NCI-H524 (cell line): ENCODE measurements at regions not wholly inside any gene's neighbourhood (a gene's known extent, or its start where the extent isn't known, plus 50 kb on each side); places are given as distances from the start of the nearest gene placed in this dataset.

ENCODE experiments used
- DNase-seq, 2 experiments: peaks; one replicate each; lab custom pipeline; 2025; lab: John Stamatoyannopoulos, UW

DNA sequence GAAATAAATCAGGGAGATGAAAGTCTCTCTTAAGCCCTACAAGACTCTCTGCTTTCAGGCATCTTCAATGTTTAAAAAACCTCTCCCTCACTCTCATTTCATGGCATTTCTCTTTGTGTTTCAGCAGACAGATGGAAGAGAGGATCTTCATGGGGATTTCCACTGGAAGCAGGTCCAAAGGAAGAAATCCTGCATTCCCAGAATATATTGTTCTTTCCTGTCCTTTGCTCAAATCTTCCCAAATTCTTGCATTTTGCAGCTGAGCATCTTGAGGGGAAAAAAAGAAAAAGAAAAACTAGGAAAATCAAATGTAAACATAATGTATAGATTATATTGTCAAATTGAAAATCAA, 382.2 kb downstream of the ENC1 start:
- no peak for DNase-seq

DNA sequence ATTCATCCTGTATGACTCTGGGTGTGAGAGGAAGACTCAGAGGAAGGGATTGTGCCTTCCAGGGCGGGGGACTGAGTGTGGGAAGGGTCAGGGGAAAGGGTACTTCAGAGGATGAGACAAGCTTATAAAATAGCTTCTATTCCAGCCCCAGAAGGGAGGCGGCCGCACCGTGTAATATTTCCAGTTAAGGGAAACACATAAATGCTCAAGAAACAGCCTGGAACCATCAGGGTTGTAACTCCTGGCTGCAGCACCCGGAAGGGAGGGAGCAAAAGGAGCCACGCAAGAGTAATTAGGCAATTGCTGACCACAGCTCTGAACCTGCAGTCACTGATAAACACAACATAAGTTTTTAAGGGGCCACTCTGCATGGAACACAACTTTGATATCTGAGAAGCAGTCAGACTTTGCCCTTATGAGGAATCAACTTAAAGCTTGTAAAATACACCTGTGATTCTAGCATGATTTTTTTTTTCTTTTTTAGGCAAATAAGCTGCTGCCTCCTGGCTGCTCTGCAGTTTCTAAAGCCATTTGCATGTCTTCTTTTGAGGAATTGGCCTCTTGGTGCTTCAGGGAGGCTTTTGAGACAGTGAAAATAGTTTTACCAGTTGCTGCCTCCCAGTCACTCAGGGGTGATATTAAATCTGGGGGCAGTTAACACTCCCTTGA, 382.7 kb downstream of the ENC1 start:
- DNase-seq = no peak

- DNase-seq = no peak
Measured at GRCh38 chr5:74257060-74257527, 383.4 kb downstream of the ENC1 start.

- no peak for DNase-seq
Measured at GRCh38 chr5:74255692-74256392, 384.7 kb downstream of the ENC1 start.

- no peak for DNase-seq
Measured at GRCh38 chr5:74254257-74254656, 386.3 kb downstream of the ENC1 start.

DNA sequence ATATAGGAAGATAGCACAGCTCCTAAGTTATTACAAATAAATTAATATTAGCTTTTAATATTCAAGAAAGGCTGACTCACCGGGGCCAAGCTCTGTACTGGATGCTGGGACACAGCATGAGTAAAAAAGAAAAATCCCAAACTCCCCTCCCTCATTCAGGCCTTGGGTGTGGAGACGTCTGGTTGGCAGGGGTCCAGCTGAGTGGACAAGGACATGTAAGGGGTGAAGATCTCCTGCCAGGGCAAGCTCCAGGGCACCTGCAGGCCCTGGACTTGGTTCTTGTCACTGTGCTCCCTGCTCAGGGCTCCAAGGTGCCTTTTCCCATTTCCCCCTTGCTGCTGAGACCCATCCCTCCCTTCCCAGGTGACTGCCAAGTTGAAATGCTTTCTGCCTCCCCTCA, 388.5 kb downstream of the ENC1 start:
- no peak for DNase-seq

GRCh38 chr5:74251141-74252035, 389.1 kb downstream of the ENC1 start:
- no peak for DNase-seq

DNA sequence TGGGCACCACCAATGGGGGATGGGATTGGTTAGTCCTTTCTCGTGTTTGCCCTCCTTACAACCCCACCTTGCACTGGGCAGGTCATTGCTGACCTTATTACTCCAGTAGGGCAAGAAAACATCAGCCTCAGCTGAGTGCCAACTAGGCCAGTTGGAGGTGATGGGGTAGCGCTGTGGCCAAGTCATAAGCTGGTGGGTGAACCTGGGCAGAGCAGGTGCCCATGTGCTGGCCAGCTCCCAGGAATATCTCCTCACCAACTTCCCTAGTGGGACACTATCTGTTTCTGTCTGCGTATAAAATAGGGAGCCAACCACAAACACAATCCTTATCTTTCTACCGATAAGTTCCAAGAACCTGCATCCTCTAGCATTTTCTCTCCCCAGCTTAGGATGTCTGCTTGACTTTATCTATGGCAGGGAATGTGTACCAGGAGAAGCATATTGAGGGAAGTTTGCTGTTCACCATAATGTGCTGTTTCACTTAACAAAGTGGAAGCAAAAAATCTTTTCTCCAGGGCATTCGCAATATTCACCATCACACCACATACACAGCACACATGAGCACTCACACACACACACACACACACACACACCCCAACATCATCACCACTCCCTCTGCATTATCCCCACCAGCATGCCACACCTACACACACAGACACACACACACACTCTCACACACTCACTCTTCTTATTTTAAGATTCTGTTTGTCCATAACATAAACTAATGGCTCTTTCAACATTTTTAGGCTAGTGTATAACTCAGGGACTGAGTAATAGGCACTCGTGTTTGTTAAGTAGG, 390.0 kb downstream of the ENC1 start:
- no peak for DNase-seq

DNA sequence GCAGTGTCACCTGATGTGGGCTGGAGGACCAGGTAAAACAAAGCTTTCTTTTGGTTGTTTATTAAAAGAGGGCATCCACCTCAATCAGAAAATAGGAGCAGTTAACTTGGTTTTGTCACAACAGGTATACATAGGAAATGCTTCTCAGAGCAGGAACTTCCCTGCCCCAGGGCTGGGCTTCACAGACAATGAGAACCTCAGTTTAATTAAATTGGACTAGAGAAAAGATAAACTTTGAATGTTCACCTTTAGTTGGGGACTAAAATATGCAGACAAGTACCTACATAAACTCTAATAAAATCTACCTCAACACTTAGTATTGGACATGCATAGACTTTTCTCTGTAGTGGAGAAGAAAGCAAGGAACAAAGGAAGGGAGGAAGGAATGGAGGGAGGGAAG, 392.0 kb downstream of the ENC1 start:
- DNase-seq = no peak

GRCh38 chr5:74244406-74244805, 396.1 kb downstream of the ENC1 start:
- no peak for DNase-seq

DNA sequence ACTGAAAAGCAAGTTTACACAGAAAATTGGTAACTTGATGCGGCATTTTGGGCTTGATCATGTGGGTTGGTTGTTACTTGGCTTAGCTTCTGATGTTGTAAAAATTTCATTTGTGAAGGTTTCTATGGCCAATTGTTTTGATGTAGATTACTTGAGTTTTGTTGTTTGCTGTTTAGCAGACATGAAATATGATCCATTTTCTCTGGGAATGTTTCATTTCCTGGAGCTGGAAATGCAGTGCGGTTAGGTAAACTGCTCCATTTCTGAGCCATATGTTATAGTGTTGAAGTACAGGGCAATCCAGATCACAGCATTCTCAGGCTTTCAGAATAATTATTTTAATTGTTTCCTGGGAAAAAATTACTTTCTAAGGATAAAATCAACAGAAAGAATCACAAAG, 396.9 kb downstream of the ENC1 start:
- peak in 1 of 2 experiments; percentile 32 for DNase-seq

- DNase-seq = no peak
Measured at GRCh38 chr5:74242516-74242915, 398.0 kb downstream of the ENC1 start.

GRCh38 chr5:74241751-74242140, 398.8 kb downstream of the ENC1 start:
- no peak for DNase-seq

- no peak for DNase-seq
Measured at GRCh38 chr5:74240783-74241750, 399.5 kb downstream of the ENC1 start.

- DNase-seq = no peak
Measured at GRCh38 chr5:74239261-74239660, 401.3 kb downstream of the ENC1 start.

DNA sequence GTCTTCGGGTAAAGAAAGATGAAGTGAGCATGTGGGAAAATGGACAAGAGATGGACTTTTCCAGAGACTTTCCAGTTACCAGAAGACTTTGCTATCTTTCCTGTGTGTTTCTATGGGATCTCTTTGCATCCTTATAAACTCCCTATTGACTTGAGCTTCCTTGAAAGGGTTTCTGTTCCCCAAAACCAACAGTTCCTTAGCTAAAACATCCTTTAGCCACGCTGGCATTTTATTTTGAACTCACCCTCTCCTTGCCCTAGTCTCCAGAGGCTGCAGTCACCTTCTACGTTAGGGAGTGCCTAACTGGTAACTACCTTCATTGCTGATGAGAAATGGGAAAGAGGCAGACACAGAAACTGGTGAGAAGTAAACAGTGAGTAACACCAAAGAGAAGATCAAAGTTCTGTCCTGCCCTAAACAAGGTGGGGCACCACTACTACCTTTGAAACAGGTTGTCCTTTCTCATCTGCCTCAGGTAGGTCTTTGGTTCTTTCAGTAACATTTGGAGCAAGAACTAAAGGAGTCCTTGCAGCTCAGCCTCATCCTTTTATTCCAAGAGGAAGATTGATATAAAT, 402.9 kb downstream of the ENC1 start:
- no peak for DNase-seq

- DNase-seq = no peak
Measured at GRCh38 chr5:74235552-74235951, 405.0 kb downstream of the ENC1 start.

DNA sequence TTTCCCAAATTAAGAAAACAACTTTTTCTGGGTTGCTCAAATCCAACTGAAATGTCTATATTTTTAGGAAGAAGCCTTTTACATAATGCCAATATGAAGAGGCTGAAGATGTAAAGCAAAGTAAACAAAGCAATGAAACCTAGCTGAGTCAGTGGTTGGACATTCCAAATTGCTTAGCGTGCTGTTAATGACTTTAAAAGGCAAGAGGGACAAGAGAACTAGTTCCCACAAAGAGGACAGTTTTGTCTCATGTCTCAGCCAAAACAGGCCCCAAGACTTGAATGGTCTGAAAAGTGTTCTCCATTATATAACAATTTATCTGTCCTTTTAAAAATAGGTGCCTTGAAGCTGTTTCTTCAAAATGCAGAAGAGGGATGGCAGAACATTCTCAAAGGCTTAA, 407.0 kb downstream of the ENC1 start:
- no peak for DNase-seq

- DNase-seq = no peak
Measured at GRCh38 chr5:74233091-74233490, 407.4 kb downstream of the ENC1 start.

- no peak for DNase-seq
Measured at GRCh38 chr5:74232276-74232675, 408.3 kb downstream of the ENC1 start.
